HUES64 (cell line): ENCODE measurements at regions not wholly inside any gene's neighbourhood (a gene's known extent, or its start where the extent isn't known, plus 50 kb on each side); places are given as distances from the start of the nearest gene placed in this dataset.
"Not testable (repeated sequence)": the region's sequence is repeated elsewhere in the genome, so short reads cannot be mapped to it uniquely, and the experiment has no call there.

ENCODE experiments used
- H3K27ac ChIP-seq: 2 replicates; pipeline ENCODE4 v1.7.0; 2013; ENCODE audit warnings: low read depth, low read length, inconsistent platforms
- H3K27me3 ChIP-seq: 2 replicates; pipeline ENCODE4 v1.6.1; 2013; ENCODE audit warnings: mild to moderate bottlenecking, low read length; ENCODE audit not compliant: insufficient read depth
- H3K36me3 ChIP-seq: 2 replicates; pipeline ENCODE4 v1.6.1; 2013; ENCODE audit warnings: mild to moderate bottlenecking, low read length; ENCODE audit not compliant: insufficient read depth
- H3K4me1 ChIP-seq: 2 replicates; pipeline ENCODE4 v1.6.1; 2013; ENCODE audit warnings: mild to moderate bottlenecking, low read length, moderate library complexity; ENCODE audit not compliant: insufficient read depth
- H3K4me3 ChIP-seq: 2 replicates; pipeline ENCODE4 v1.5.1; 2013; ENCODE audit warnings: mild to moderate bottlenecking, low read length, moderate library complexity
- H3K9ac ChIP-seq: 2 replicates; pipeline ENCODE4 v1.6.1; 2013; ENCODE audit warnings: mild to moderate bottlenecking, low read depth, low read length
- H3K9me3 ChIP-seq: 2 replicates; pipeline ENCODE4 v1.6.1; 2013; ENCODE audit warnings: low read depth, low read length; ENCODE audit not compliant: insufficient read depth
- WGBS: fragments of 150-250, 120-280 bp; methylation state at CpG from one replicate; pipeline ENCODE4 v1.1.7; 2013; ENCODE audit warnings: missing lambda C conversion rate; 5-methylcytosine and 5-hydroxymethylcytosine counted together

- Histone ChIP-seq H3K4me1 (no peaks in the 10 kb centered on the region), H3K27me3 (no peaks in the 10 kb centered on the region), H3K27ac (no peak overlapping the region), H3K9ac (no peak overlapping the region), H3K9me3 (no peaks in the 10 kb centered on the region), H3K4me3 (no peak overlapping the region), H3K36me3 (no peaks in the 10 kb centered on the region)
- 92% methylated on average over 3 of the region's 3 CpGs for WGBS
Measured at GRCh38 chr6:82118150-82118562, 129.4 kb downstream of the IBTK start.

- Histone ChIP-seq H3K9me3 (peaks cover 2% of the 10 kb centered on the region; the same call in 1 of the 2 replicates), H3K4me3 (no peak overlapping the region), H3K4me1 (no peaks in the 10 kb centered on the region), H3K36me3 (no peaks in the 10 kb centered on the region), H3K27me3 (no peaks in the 10 kb centered on the region), H3K9ac (no peak overlapping the region), H3K27ac (no peak overlapping the region)
- 93% methylated on average over 3 of the region's 3 CpGs for WGBS
Measured at GRCh38 chr6:82114748-82115147, 132.8 kb downstream of the IBTK start.

GRCh38 chr6:82113231-82113630, 134.3 kb downstream of the IBTK start:
- Histone ChIP-seq H3K27me3 (no peaks in the 10 kb centered on the region), H3K27ac (no peak overlapping the region), H3K9ac (no peak overlapping the region), H3K4me3 (no peak overlapping the region), H3K36me3 (no peaks in the 10 kb centered on the region), H3K4me1 (no peaks in the 10 kb centered on the region), H3K9me3 (peaks cover 2% of the 10 kb centered on the region; the same call in 1 of the 2 replicates)
- WGBS, result 90% methylated on average over 3 of the region's 3 CpGs

- H3K36me3 ChIP-seq, result no peaks in the 10 kb centered on the region
- H3K9me3 ChIP-seq, result peaks cover 2% of the 10 kb centered on the region; the same call in 1 of the 2 replicates
- H3K9ac ChIP-seq, result no peak overlapping the region
- H3K4me3 ChIP-seq, result no peak overlapping the region
- no peak overlapping the region for H3K27ac ChIP-seq
- H3K27me3 ChIP-seq, result no peaks in the 10 kb centered on the region
- H3K4me1 ChIP-seq, result no peaks in the 10 kb centered on the region
Measured at GRCh38 chr6:82111818-82112217, 135.7 kb downstream of the IBTK start.

GRCh38 chr6:82111114-82111513, 136.4 kb downstream of the IBTK start:
- H3K27ac ChIP-seq, result no peak overlapping the region
- H3K9me3 ChIP-seq, result peaks cover 2% of the 10 kb centered on the region; the same call in 1 of the 2 replicates
- H3K27me3 ChIP-seq, result no peaks in the 10 kb centered on the region

GRCh38 chr6:82103171-82103570, 144.4 kb downstream of the IBTK start:
- no CpG with 5 or more reads among the region's 3 CpGs for WGBS
- not testable (repeated sequence) for H3K27ac ChIP-seq, H3K4me3 ChIP-seq, H3K27me3 ChIP-seq, H3K36me3 ChIP-seq, H3K9me3 ChIP-seq, H3K4me1 ChIP-seq, H3K9ac ChIP-seq

More at GRCh38 chr6:82111114-82111513, 136.4 kb downstream of the IBTK start:
- Histone ChIP-seq H3K9ac (no peak overlapping the region), H3K4me3 (no peak overlapping the region), H3K4me1 (no peaks in the 10 kb centered on the region), H3K36me3 (no peaks in the 10 kb centered on the region)

- 48% methylated on average over 23 of the region's 23 CpGs for WGBS
- not testable (repeated sequence) for H3K9me3 ChIP-seq, H3K36me3 ChIP-seq, H3K27me3 ChIP-seq, H3K27ac ChIP-seq, H3K4me1 ChIP-seq
- Histone ChIP-seq H3K9ac (peak overlapping the region; percentile 78), H3K4me3 (peak overlapping the region; percentile 55)
Measured at GRCh38 chr6:82101374-82102114, 146.0 kb downstream of the IBTK start.

GRCh38 chr6:82100763-82101162, 146.8 kb downstream of the IBTK start:
- not testable (repeated sequence) for H3K4me1 ChIP-seq, H3K36me3 ChIP-seq, H3K9ac ChIP-seq, H3K27ac ChIP-seq, H3K9me3 ChIP-seq, H3K27me3 ChIP-seq
- WGBS, result 100% methylated on average over 1 of the region's 1 CpG
- peak overlapping the region; percentile 55; the same call in 1 of the 2 replicates for H3K4me3 ChIP-seq

GRCh38 chr6:82097676-82098075, 149.9 kb downstream of the IBTK start:
- no peak overlapping the region for H3K9ac ChIP-seq
- no peak overlapping the region for H3K4me3 ChIP-seq
- 86% methylated on average over 1 of the region's 2 CpGs for WGBS

GRCh38 chr6:82095091-82095490, 152.5 kb downstream of the IBTK start:
- Histone ChIP-seq H3K9me3 (no peaks in the 10 kb centered on the region), H3K27ac (no peak overlapping the region), H3K4me3 (no peak overlapping the region), H3K4me1 (no peaks in the 10 kb centered on the region), H3K27me3 (no peaks in the 10 kb centered on the region), H3K36me3 (no peaks in the 10 kb centered on the region), H3K9ac (no peak overlapping the region)
- 79% methylated on average over 2 of the region's 5 CpGs for WGBS

More at GRCh38 chr6:82097676-82098075, 149.9 kb downstream of the IBTK start:
- Histone ChIP-seq H3K36me3 (no peaks in the 10 kb centered on the region), H3K27ac (no peak overlapping the region), H3K27me3 (no peaks in the 10 kb centered on the region), H3K4me1 (no peaks in the 10 kb centered on the region), H3K9me3 (peaks cover 3% of the 10 kb centered on the region; the same call in 1 of the 2 replicates)

GRCh38 chr6:82094166-82094806, 153.3 kb downstream of the IBTK start:
- H3K9ac ChIP-seq, result no peak overlapping the region
- no peaks in the 10 kb centered on the region for H3K27me3 ChIP-seq
- H3K4me3 ChIP-seq, result no peak overlapping the region
- H3K4me1 ChIP-seq, result no peaks in the 10 kb centered on the region
- WGBS, result 88% methylated on average over 4 of the region's 4 CpGs
- H3K27ac ChIP-seq, result no peak overlapping the region
- no peaks in the 10 kb centered on the region for H3K9me3 ChIP-seq
- H3K36me3 ChIP-seq, result no peaks in the 10 kb centered on the region
